HG03280 (cell line): ENCODE measurements at regions not wholly inside any gene's neighbourhood (a gene's known extent, or its start where the extent isn't known, plus 50 kb on each side); places are given as distances from the start of the nearest gene placed in this dataset.

Experiments
- ATAC-seq: cut with Tn5 transposase; IDR thresholded peaks from one replicate; pipeline ENCODE4 v1.9.1; 2021; ENCODE audit warnings: mild to moderate bottlenecking, moderate library complexity; ENCODE audit not compliant: unreplicated experiment

DNA sequence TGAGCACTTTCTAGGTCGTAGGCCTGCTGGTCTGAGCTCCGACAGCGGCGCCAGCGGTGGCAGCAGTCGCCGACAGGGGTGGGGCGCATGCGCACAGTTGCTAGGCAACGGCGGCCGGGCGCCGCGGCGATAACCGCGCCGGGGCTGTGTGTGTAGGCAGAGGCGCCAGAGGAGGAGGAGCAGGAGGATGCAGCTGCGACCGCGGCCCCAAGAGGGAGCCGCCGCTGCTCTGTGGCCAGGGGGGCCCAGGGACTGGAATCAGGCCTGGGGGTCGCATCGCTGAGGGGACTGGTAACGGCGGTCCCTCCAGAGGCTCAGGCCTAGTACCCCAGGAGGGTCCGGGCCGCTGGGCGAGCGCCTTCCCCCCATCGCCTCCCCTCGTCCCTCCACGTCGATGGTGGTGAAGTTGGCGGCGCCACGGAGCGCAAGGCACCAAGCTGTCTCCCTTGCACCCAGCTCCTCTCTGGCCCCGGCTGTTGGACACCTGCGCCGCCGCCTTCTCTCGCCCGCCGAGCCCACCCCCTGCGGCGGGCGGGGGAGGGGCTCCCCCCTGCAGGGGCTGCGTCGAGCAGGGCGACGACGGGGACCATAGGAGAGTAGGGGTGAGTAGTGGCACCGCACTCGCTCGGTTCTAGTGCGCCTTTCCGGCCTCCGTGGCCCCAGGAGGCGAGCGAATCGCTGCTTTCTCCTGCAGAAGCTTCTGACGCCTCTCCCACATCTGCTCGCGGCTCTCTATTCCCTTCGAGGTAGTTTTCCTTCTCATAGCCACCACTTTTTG is 58.6 kb upstream of the ZC4H2 start, which contains the start of gene ZC3H12B:
ZC3H12B (plus strand) TSS at position 159 of the 778 bp plus-strand sequence.
- peak; percentile 96 for ATAC-seq

DNA sequence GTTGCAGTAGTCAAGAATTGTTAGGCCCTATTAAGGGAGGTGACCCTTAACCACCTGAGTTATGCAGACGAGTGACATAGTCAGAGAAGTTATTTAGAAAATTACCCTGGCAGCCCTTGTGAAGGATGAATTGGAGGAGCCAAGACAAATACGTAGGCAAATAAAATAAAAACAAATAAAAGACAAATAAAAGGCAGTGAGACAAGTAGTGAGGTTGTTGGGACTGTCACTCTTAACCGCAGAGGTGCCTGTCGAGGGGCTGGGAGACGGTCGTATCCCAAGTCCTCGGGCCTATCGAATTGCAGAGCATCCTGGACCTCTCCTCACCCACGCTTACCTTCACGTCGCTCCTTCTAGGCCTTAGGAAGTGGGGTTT is 58.0 kb upstream of the ZC4H2 start:
- ATAC-seq: no peak
